ENCODE measurements at regions not wholly inside any gene's neighbourhood (a gene's known extent, or its start where the extent isn't known, plus 50 kb on each side); places are given as distances from the start of the nearest gene placed in this dataset.
A peak's percentile ranks its signal among the peaks of the same experiment; 100 is the strongest.

- Histone ChIP-seq H3K27me3 (no peaks in the 10 kb centered on the region), H3K4me3 (no peak overlapping the region), H3K27ac (no peak overlapping the region), H3K4me1 (no peaks in the 10 kb centered on the region), H3K9me3 (no peaks in the 10 kb centered on the region), H3K36me3 (ENCODE audit: low read depth, missing control alignments) (no peaks in the 10 kb centered on the region)
- peak; percentile 35 for DNase-seq
- intact Hi-C loops (cut with DNase I; ENCODE audit: low total_unique reads): no loop called here
- WGBS, 2 donors: 57 to 58% methylated on average over 13 of the region's 13 CpGs
- TF ChIP-seq CTCF (IDR thresholded peaks at IDR 0.05) (no peak), POLR2A (IDR thresholded peaks at IDR 0.05) (no peak)
Observed at GRCh38 chr18:78069784-78070664, 820.4 kb downstream of the GALR1 start.

GRCh38 chr18:78071166-78071710 is 821.6 kb downstream of the GALR1 start:
- TF ChIP-seq CTCF (IDR thresholded peaks at IDR 0.05) (no peak), POLR2A (IDR thresholded peaks at IDR 0.05) (no peak)
- H3K36me3 ChIP-seq (ENCODE audit: low read depth, missing control alignments): no peaks in the 10 kb centered on the region
- WGBS, 2 donors: 72 to 84% methylated on average over 19 of the region's 19 CpGs
- no peaks in the 10 kb centered on the region for H3K4me1 ChIP-seq
- no peak overlapping the region for H3K27ac ChIP-seq
- intact Hi-C loops (cut with DNase I; ENCODE audit: low total_unique reads): no loop called here
- no peak overlapping the region for H3K4me3 ChIP-seq
- H3K9me3 ChIP-seq: no peaks in the 10 kb centered on the region
- no peaks in the 10 kb centered on the region for H3K27me3 ChIP-seq
- DNase-seq: no peak

GRCh38 chr18:78071776-78072175 is 822.1 kb downstream of the GALR1 start:
- intact Hi-C loops (cut with DNase I; ENCODE audit: low total_unique reads): no loop called here
- Histone ChIP-seq H3K27me3 (no peaks in the 10 kb centered on the region), H3K4me1 (no peaks in the 10 kb centered on the region), H3K36me3 (ENCODE audit: low read depth, missing control alignments) (no peaks in the 10 kb centered on the region), H3K27ac (no peak overlapping the region), H3K9me3 (no peaks in the 10 kb centered on the region), H3K4me3 (no peak overlapping the region)
- no peak for TF ChIP-seq POLR2A (IDR thresholded peaks at IDR 0.05)
- no peak for TF ChIP-seq CTCF (IDR thresholded peaks at IDR 0.05)
- 78 to 84% methylated on average over 3 of the region's 3 CpGs for WGBS, 2 donors
- DNase-seq: no peak

- Histone ChIP-seq H3K4me3 (no peak overlapping the region), H3K9me3 (no peaks in the 10 kb centered on the region), H3K4me1 (no peaks in the 10 kb centered on the region), H3K27ac (no peak overlapping the region), H3K36me3 (ENCODE audit: low read depth, missing control alignments) (no peaks in the 10 kb centered on the region), H3K27me3 (no peaks in the 10 kb centered on the region)
- intact Hi-C loops (cut with DNase I; ENCODE audit: low total_unique reads): no loop called here
- no peak for TF ChIP-seq POLR2A (IDR thresholded peaks at IDR 0.05)
- no peak for TF ChIP-seq CTCF (IDR thresholded peaks at IDR 0.05)
- WGBS, 2 donors: 64 to 67% methylated on average over 14 of the region's 14 CpGs
- DNase-seq: no peak
Observed at GRCh38 chr18:78072375-78072774, 822.7 kb downstream of the GALR1 start.
